Panc1 (cell line): ENCODE measurements at regions not wholly inside any gene's neighbourhood (a gene's known extent, or its start where the extent isn't known, plus 50 kb on each side); places are given as distances from the start of the nearest gene placed in this dataset.
"Not testable (repeated sequence)": the region's sequence is repeated elsewhere in the genome, so short reads cannot be mapped to it uniquely, and the experiment has no call there.

Source experiments
- ATAC-seq: fragments of 200-7000 bp; cut with Tn5 transposase; 2 replicates; pipeline ENCODE4 v1.9.1; 2020; ENCODE audit warnings: mild to moderate bottlenecking, moderate library complexity
- BruUV-seq: library from RNA; stranded (reverse); fragments of 400-500 nt; replicated peaks from 2 replicates; lab custom pipeline; 2021; lab: Mats Ljungman, UMichigan
- CTCF ChIA-PET: fragments of 300-600 bp; sonication (Branson Sonifier 250); formaldehyde crosslinking; loops from one replicate; lab custom pipeline; 2022; ENCODE audit warnings: antibody characterized with exemption; lab: Charles Lee
- POLR2A ChIA-PET: fragments of 300-600 bp; sonication (Branson Sonifier 250); formaldehyde crosslinking; loops from one replicate; lab custom pipeline; 2022; ENCODE audit warnings: antibody characterized with exemption; lab: Charles Lee
- DNase-seq: peaks from one replicate; pipeline ENCODE4 v3.0.0-alpha.2; 2010; ENCODE audit warnings: low read depth, low spot score
- H3K27ac ChIP-seq: 2 replicates; pipeline ENCODE4 v1.5.1; 2011; ENCODE audit warnings: mild to moderate bottlenecking, low read length, inconsistent platforms
- H3K27me3 ChIP-seq: fragments of 200-500 bp; sonication (Bioruptor generic); 2 replicates; pipeline ENCODE4 v1.6.0; 2014; ENCODE audit warnings: low read length, inconsistent platforms; ENCODE audit not compliant: control insufficient read depth, insufficient read depth
- H3K36me3 ChIP-seq: fragments of 200-500 bp; sonication (Bioruptor generic); 2 replicates; pipeline ENCODE4 v1.5.1; 2014; ENCODE audit warnings: inconsistent platforms, mild to moderate bottlenecking, low read length, moderate library complexity; ENCODE audit not compliant: control insufficient read depth, insufficient read depth
- H3K4me1 ChIP-seq: 2 replicates; pipeline ENCODE4 v1.5.1; 2011; ENCODE audit warnings: inconsistent platforms, mild to moderate bottlenecking, low read length, moderate library complexity; ENCODE audit not compliant: control insufficient read depth, insufficient read depth
- H3K4me3 ChIP-seq, 2 experiments: 2 replicates each; pipeline ENCODE4 v1.5.1; 2011 to 2012; ENCODE audit warnings: low read depth in 2 of 2, low read length in 2 of 2, mild to moderate bottlenecking in 2 of 2, inconsistent platforms in 1 of 2, moderate library complexity in 1 of 2
- H3K9me3 ChIP-seq: fragments of 200-500 bp; sonication (Bioruptor generic); 2 replicates; pipeline ENCODE4 v1.5.1; 2014; ENCODE audit warnings: low read depth, mild to moderate bottlenecking, inconsistent platforms, low read length, moderate library complexity; ENCODE audit not compliant: control insufficient read depth, insufficient read depth
- CTCF ChIP-seq: fragments of 450-650 bp; IDR thresholded peaks from 2 replicates; pipeline ENCODE4 v1.5.1; 2017; ENCODE audit warnings: mild to moderate bottlenecking
- POLR2AphosphoS5 ChIP-seq: IDR thresholded peaks from 2 replicates; pipeline ENCODE4 v1.6.1; 2012; ENCODE audit warnings: mild to moderate bottlenecking, low read depth, low read length, moderate library complexity
- SIN3A ChIP-seq: IDR thresholded peaks from 2 replicates; pipeline ENCODE4 v1.6.1; 2012; ENCODE audit warnings: low read depth, mild to moderate bottlenecking, low read length, moderate library complexity, borderline replicate concordance; ENCODE audit not compliant: insufficient read depth
- TCF7L2 ChIP-seq: IDR thresholded peaks from 2 replicates; pipeline ENCODE4 v1.6.1; 2011; ENCODE audit warnings: mild to moderate bottlenecking, low read depth, low read length, inconsistent platforms
- in situ Hi-C: cut with HindIII; loops from 2 replicates; pipeline ENCODE4 v1.10.0; 2016; ENCODE audit warnings: low sequenced_read_pairs, low pct_unique_long_range_greater_than_20kb
- intact Hi-C: fragments of 100-400 bp; cut with micrococcal nuclease; formaldehyde crosslinking; loops from one replicate; pipeline ENCODE4 v1.10.0; 2022; ENCODE audit not compliant: unreplicated experiment
- TF ChIP-seq, protein P1 (sequence below), 2 experiments: IDR thresholded peaks; 2 replicates each; pipeline ENCODE4 v1.6.1; 2011 to 2012; ENCODE audit warnings: low read depth in 2 of 2, control low read depth in 1 of 2, low read length in 1 of 2, mild to moderate bottlenecking in 1 of 2, moderate library complexity in 1 of 2; ENCODE audit not compliant: insufficient read depth in 1 of 2

DNA sequence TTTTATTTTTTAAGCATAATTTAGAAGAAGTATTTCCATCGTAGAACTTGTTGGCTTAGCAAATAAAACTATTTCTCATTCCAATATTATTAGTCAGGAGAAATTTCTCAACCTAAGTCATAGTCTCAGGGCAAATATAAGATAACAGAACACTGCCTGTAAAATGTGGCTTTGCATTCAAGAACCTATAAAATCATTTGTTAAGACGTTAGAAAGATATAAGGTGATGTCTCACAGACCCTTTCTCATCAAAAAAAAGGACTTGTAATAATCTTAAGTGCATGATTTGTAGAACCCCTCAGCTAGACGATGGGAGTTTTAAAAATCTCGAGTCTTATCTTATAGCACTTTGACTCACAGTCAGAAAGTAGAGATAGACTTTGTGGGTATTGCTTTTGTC lies 314.7 kb upstream of the CFAP20DC start:
- Histone ChIP-seq H3K4me1 (no peaks in the 10 kb centered on the region), H3K36me3 (no peaks in the 10 kb centered on the region), H3K4me3 (no peak overlapping the region), H3K27ac (no peak overlapping the region), H3K27me3 (no peaks in the 10 kb centered on the region), H3K9me3 (no peaks in the 10 kb centered on the region)
- POLR2A ChIA-PET, result no interaction called here
- BruUV-seq, result no TSS peak
- intact Hi-C loops, result no loop called here
- ATAC-seq, result no peak
- CTCF ChIA-PET, result no interaction called here
- TF ChIP-seq TCF7L2 (no peak), POLR2AphosphoS5 (no peak), CTCF (no peak), SIN3A (no peak)
- TF ChIP-seq, protein P1, sequence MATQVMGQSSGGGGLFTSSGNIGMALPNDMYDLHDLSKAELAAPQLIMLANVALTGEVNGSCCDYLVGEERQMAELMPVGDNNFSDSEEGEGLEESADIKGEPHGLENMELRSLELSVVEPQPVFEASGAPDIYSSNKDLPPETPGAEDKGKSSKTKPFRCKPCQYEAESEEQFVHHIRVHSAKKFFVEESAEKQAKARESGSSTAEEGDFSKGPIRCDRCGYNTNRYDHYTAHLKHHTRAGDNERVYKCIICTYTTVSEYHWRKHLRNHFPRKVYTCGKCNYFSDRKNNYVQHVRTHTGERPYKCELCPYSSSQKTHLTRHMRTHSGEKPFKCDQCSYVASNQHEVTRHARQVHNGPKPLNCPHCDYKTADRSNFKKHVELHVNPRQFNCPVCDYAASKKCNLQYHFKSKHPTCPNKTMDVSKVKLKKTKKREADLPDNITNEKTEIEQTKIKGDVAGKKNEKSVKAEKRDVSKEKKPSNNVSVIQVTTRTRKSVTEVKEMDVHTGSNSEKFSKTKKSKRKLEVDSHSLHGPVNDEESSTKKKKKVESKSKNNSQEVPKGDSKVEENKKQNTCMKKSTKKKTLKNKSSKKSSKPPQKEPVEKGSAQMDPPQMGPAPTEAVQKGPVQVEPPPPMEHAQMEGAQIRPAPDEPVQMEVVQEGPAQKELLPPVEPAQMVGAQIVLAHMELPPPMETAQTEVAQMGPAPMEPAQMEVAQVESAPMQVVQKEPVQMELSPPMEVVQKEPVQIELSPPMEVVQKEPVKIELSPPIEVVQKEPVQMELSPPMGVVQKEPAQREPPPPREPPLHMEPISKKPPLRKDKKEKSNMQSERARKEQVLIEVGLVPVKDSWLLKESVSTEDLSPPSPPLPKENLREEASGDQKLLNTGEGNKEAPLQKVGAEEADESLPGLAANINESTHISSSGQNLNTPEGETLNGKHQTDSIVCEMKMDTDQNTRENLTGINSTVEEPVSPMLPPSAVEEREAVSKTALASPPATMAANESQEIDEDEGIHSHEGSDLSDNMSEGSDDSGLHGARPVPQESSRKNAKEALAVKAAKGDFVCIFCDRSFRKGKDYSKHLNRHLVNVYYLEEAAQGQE (IDR thresholded peaks at IDR 0.05; ENCODE audit: insufficient read depth in 1 of 2, low read depth in 2 of 2, low read length in 1 of 2), result no peak
- DNase-seq, result no peak
- in situ Hi-C loops, result no loop called here

DNA sequence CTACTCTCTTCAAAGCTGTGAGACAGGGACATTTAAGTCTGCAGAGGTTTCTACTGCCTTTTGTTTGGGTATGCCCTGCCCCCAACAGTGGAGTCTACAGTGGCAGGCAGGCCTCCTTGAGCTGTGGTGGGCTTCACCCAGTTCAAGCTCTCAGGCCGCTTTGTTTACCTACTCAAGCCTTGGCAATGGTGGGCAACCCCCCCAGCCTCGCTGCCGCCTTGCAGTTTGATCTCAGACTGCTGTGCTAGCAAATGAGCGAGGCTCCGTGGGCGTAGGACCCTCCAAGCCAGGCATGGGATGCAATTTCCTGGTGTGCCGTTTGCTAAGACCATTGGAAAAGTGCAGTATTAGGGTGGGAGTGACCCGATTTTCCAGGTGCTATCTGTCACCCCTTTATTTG lies 310.5 kb upstream of the CFAP20DC start:
- H3K27me3 ChIP-seq, CTCF ChIA-PET, H3K36me3 ChIP-seq, H3K4me3 ChIP-seq, intact Hi-C loops, BruUV-seq, ATAC-seq, in situ Hi-C loops, H3K27ac ChIP-seq, DNase-seq, POLR2A ChIA-PET, H3K4me1 ChIP-seq, H3K9me3 ChIP-seq: not testable (repeated sequence)

- TF ChIP-seq SIN3A (no peak), POLR2AphosphoS5 (no peak), TCF7L2 (no peak)
- TF ChIP-seq, protein P1 (IDR thresholded peaks at IDR 0.05; ENCODE audit: insufficient read depth in 1 of 2, low read depth in 2 of 2, low read length in 1 of 2), result no peak
- in situ Hi-C loops, result no loop called here
- no TSS peak for BruUV-seq
- Histone ChIP-seq H3K9me3 (no peaks in the 10 kb centered on the region), H3K4me3 (no peak overlapping the region), H3K36me3 (no peaks in the 10 kb centered on the region), H3K4me1 (no peaks in the 10 kb centered on the region), H3K27me3 (no peaks in the 10 kb centered on the region), H3K27ac (no peak overlapping the region)
- ATAC-seq (no peak), DNase-seq (no peak)
- intact Hi-C loops, result no loop called here
- ChIA-PET POLR2A (no interaction called here), CTCF (no interaction called here)
Observed at GRCh38 chr3:59341459-59341858, 291.6 kb upstream of the CFAP20DC start.
